ENCODE measurements at regions not wholly inside any gene's neighbourhood (a gene's known extent, or its start where the extent isn't known, plus 50 kb on each side); places are given as distances from the start of the nearest gene placed in this dataset.

- no peak for TF ChIP-seq ZSCAN23 (tag by site-specific recombination; IDR thresholded peaks at IDR 0.05)
- no peak for TF ChIP-seq ZBTB48 (tag by site-specific recombination; IDR thresholded peaks at IDR 0.05)
- no peak for TF ChIP-seq SCRT2 (tag by site-specific recombination; IDR thresholded peaks at IDR 0.05)
- no peak for TF ChIP-seq GLI2 (tag by site-specific recombination; IDR thresholded peaks at IDR 0.05; ENCODE audit: borderline replicate concordance, low read depth)
- no peak for TF ChIP-seq ZNF548 (tag by site-specific recombination; IDR thresholded peaks at IDR 0.05)
- TF ChIP-seq ZBTB20 (tag by site-specific recombination; IDR thresholded peaks at IDR 0.05) = no peak
- no peak for TF ChIP-seq ZNF701 (tag by site-specific recombination; IDR thresholded peaks at IDR 0.05)
- no peak for TF ChIP-seq REST (tag by site-specific recombination; IDR thresholded peaks at IDR 0.05)
- TF ChIP-seq ZNF488 (tag by site-specific recombination; IDR thresholded peaks at IDR 0.05) = no peak
- TF ChIP-seq ZBTB21 (tag by site-specific recombination; IDR thresholded peaks at IDR 0.05) = no peak
- TF ChIP-seq ZNF280C (tag by site-specific recombination; IDR thresholded peaks at IDR 0.05) = no peak
- TF ChIP-seq ZNF560 (tag by site-specific recombination; IDR thresholded peaks at IDR 0.05; ENCODE audit: borderline replicate concordance) = no peak
- TF ChIP-seq AEBP2 (tag by site-specific recombination; IDR thresholded peaks at IDR 0.05; ENCODE audit: borderline replicate concordance) = no peak
- no peak for TF ChIP-seq SETDB1 (IDR thresholded peaks at IDR 0.05; ENCODE audit: insufficient read length, low read length)
- CTCF ChIA-PET = interaction anchor here (0.6 kb wide), 2 partner anchors 26 kb away, joined by 3 read pairs; no protein-coding TSS in a partner anchor
- H3K27ac ChIP-seq (ENCODE audit: extremely low read depth, low read depth, low read length) = no peak overlapping the region
Observed at GRCh38 chr12:4133636-4134447, 139.7 kb upstream of the CCND2 start.

GRCh38 chr12:4133029-4133428, 140.5 kb upstream of the CCND2 start:
- ChIA-PET POLR2A (no interaction called here), CTCF (interaction anchor here (0.6 kb wide), 1 partner anchor 25 kb away, joined by 3 read pairs; no protein-coding TSS in a partner anchor)
- Histone ChIP-seq H3K36me3 (ENCODE audit: control insufficient read depth in 2 of 2, insufficient read depth in 1 of 2, low read length in 2 of 2) (no peaks in the 10 kb centered on the region), H3K9me3 (ENCODE audit: control insufficient read depth, insufficient read depth, low read depth, low read length) (no peaks in the 10 kb centered on the region), H3K27ac (ENCODE audit: extremely low read depth, low read depth, low read length) (no peak overlapping the region), H3K4me1 (ENCODE audit: control insufficient read depth, insufficient read depth, low read length) (no peaks in the 10 kb centered on the region), H3K4me3 (ENCODE audit: low read depth, low read length) (no peak overlapping the region)
- no peak for TF ChIP-seq YY2 (tag by site-specific recombination; IDR thresholded peaks at IDR 0.05)
- no peak for TF ChIP-seq ZNF280C (tag by site-specific recombination; IDR thresholded peaks at IDR 0.05)
- no peak for TF ChIP-seq ZNF488 (tag by site-specific recombination; IDR thresholded peaks at IDR 0.05)
- no peak for TF ChIP-seq HIC1 (tag by site-specific recombination; IDR thresholded peaks at IDR 0.05)
- TF ChIP-seq HOXC10 (CRISPR knock-in tag; IDR thresholded peaks at IDR 0.05) = no peak
- TF ChIP-seq KLF9 (tag by site-specific recombination; IDR thresholded peaks at IDR 0.05; ENCODE audit: low read depth) = no peak
- TF ChIP-seq ZBTB7A (tag by site-specific recombination; IDR thresholded peaks at IDR 0.05; ENCODE audit: low read depth) = no peak
- TF ChIP-seq ZBTB21 (tag by site-specific recombination; IDR thresholded peaks at IDR 0.05) = no peak
- TF ChIP-seq SCRT2 (tag by site-specific recombination; IDR thresholded peaks at IDR 0.05) = no peak

More at GRCh38 chr12:4133636-4134447, 139.7 kb upstream of the CCND2 start:
- no peaks in the 10 kb centered on the region for H3K9me3 ChIP-seq (ENCODE audit: control insufficient read depth, insufficient read depth, low read depth, low read length)
- POLR2A ChIA-PET = no interaction called here
- no peaks in the 10 kb centered on the region for H3K4me1 ChIP-seq (ENCODE audit: control insufficient read depth, insufficient read depth, low read length)
- H3K36me3 ChIP-seq (ENCODE audit: control insufficient read depth in 2 of 2, insufficient read depth in 1 of 2, low read length in 2 of 2) = no peaks in the 10 kb centered on the region
- H3K4me3 ChIP-seq (ENCODE audit: low read depth, low read length) = no peak overlapping the region
